NB4 (cell line): ENCODE measurements at regions not wholly inside any gene's neighbourhood (a gene's known extent, or its start where the extent isn't known, plus 50 kb on each side); places are given as distances from the start of the nearest gene placed in this dataset.

Experiments used
- DNase-seq: peaks from one replicate; pipeline ENCODE4 v3.0.0; 2010; ENCODE audit warnings: low read depth
- H3K4me3 ChIP-seq: one replicate; pipeline ENCODE4 v1.5.1; 2011; ENCODE audit warnings: mild to moderate bottlenecking, low read depth, low read length, moderate library complexity
- MYC ChIP-seq: IDR thresholded peaks from 2 replicates; pipeline ENCODE4 v1.6.1; 2011; ENCODE audit warnings: low read depth, low read length
- POLR2A ChIP-seq: IDR thresholded peaks from 2 replicates; pipeline ENCODE4 v1.6.1; 2011; ENCODE audit warnings: mild to moderate bottlenecking; ENCODE audit not compliant: insufficient read length; ENCODE audit errors: extremely low read depth
- TF ChIP-seq, protein P1 (sequence below): IDR thresholded peaks from 2 replicates; pipeline ENCODE4 v1.6.1; 2011; ENCODE audit warnings: low read depth, low read length
- TF ChIP-seq, protein P2 (sequence below): IDR thresholded peaks from one replicate; pipeline ENCODE4 v1.5.1; 2012; ENCODE audit warnings: low read depth, low read length

GRCh38 chr7:69166979-69167516 is 431.2 kb upstream of the AUTS2 start:
- no peak for DNase-seq
- no peak overlapping the region for H3K4me3 ChIP-seq
- TF ChIP-seq, protein P1, sequence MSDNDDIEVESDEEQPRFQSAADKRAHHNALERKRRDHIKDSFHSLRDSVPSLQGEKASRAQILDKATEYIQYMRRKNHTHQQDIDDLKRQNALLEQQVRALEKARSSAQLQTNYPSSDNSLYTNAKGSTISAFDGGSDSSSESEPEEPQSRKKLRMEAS, result no peak
- TF ChIP-seq POLR2A (no peak), MYC (no peak)
- TF ChIP-seq, protein P2, sequence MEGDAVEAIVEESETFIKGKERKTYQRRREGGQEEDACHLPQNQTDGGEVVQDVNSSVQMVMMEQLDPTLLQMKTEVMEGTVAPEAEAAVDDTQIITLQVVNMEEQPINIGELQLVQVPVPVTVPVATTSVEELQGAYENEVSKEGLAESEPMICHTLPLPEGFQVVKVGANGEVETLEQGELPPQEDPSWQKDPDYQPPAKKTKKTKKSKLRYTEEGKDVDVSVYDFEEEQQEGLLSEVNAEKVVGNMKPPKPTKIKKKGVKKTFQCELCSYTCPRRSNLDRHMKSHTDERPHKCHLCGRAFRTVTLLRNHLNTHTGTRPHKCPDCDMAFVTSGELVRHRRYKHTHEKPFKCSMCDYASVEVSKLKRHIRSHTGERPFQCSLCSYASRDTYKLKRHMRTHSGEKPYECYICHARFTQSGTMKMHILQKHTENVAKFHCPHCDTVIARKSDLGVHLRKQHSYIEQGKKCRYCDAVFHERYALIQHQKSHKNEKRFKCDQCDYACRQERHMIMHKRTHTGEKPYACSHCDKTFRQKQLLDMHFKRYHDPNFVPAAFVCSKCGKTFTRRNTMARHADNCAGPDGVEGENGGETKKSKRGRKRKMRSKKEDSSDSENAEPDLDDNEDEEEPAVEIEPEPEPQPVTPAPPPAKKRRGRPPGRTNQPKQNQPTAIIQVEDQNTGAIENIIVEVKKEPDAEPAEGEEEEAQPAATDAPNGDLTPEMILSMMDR, result no peak

GRCh38 chr7:69169386-69169785 is 428.9 kb upstream of the AUTS2 start:
- H3K4me3 ChIP-seq, result no peak overlapping the region
- TF ChIP-seq, protein P1, result no peak
- TF ChIP-seq POLR2A (no peak), MYC (no peak)
- DNase-seq, result no peak

GRCh38 chr7:69172357-69173077 is 425.8 kb upstream of the AUTS2 start:
- TF ChIP-seq POLR2A (no peak), MYC (no peak)
- TF ChIP-seq, protein P1, result no peak
- TF ChIP-seq, protein P2, result no peak
- no peak overlapping the region for H3K4me3 ChIP-seq
- DNase-seq, result no peak

GRCh38 chr7:69173341-69173740 is 424.9 kb upstream of the AUTS2 start:
- DNase-seq, result no peak
- no peak overlapping the region for H3K4me3 ChIP-seq
- TF ChIP-seq, protein P1, result no peak
- TF ChIP-seq POLR2A, result no peak
- TF ChIP-seq MYC, result no peak
- TF ChIP-seq, protein P2, result no peak

DNA sequence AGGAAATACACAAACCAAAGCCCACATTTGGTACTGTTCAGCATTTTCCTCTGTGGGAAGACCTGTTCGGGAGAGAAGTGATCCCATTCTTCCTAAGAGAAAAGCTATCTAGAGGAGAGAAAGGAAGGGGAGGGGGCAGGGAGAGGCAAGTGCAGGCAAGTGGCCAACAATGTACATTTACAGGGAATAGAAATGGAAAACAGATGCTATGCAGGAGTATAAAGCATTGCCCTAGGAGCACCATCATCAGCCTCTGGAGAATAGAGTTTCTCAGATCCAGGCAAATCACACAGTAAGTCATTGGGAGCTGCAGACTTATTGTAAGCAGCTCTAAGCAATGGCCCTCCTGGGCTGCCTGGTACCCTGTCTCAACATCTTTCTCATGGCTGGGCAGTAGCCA is 424.4 kb upstream of the AUTS2 start:
- TF ChIP-seq POLR2A (no peak), MYC (no peak)
- TF ChIP-seq, protein P2, result no peak
- TF ChIP-seq, protein P1, result no peak
- no peak for DNase-seq
- no peak overlapping the region for H3K4me3 ChIP-seq

DNA sequence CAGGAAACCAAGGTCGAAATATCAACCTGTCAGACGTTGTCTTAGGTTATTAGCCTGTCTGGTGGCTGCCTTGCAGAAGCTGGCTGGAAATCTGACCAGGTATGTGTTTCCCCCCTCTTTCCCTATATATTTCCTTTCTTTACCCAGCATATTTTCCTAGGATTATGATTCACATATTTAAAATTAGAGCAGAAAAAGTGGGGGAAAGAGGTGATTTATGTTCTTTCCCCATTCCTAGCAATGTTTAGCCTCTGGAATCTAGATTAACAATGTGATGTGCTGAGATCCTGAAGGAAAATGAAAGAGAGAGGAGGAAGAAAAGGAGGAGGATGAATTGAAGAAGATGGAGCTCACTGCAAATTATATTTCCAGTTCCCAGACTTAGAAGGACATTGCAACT is 421.4 kb upstream of the AUTS2 start:
- no peak overlapping the region for H3K4me3 ChIP-seq
- DNase-seq, result no peak
- TF ChIP-seq, protein P2, result no peak
- TF ChIP-seq, protein P1, result no peak
- TF ChIP-seq MYC, result no peak
- TF ChIP-seq POLR2A, result no peak
